ENCODE measurements at regions not wholly inside any gene's neighbourhood (a gene's known extent, or its start where the extent isn't known, plus 50 kb on each side); places are given as distances from the start of the nearest gene placed in this dataset.

GRCh38 chr13:106417467-106418110 is 117.9 kb downstream of the EFNB2 start:
- DNase-seq: no peak
- Mint-ChIP-seq H3K9me3 (no peaks in the 10 kb centered on the region), H3K36me3 (no peaks in the 10 kb centered on the region), H3K27ac (no peak overlapping the region), H3K27me3 (peaks cover 8 to 19% of the 10 kb centered on the region in 2 donors), H3K4me3 (peak overlapping the region in 1 of 3 donors; percentile 35), H3K4me1 (peaks cover 3 to 9% (median 7%) of the 10 kb centered on the region in 3 donors)
- Histone ChIP-seq H3K36me3 (ENCODE audit: control insufficient read depth in 2 of 2, extremely low read depth in 1 of 2, insufficient read depth in 1 of 2, low read length in 1 of 2) (no peaks in the 10 kb centered on the region), H3K27me3 (replicated peaks in 1 of 2; ENCODE audit: control insufficient read depth in 2 of 2, extremely low read depth in 1 of 2, insufficient read depth in 2 of 2, low read length in 1 of 2) (peaks cover 0 to 5% of the 10 kb centered on the region in 2 experiments), H3K9me3 (no peaks in the 10 kb centered on the region), H3K27ac (ENCODE audit: low read length) (no peak overlapping the region), H3K4me1 (ENCODE audit: control insufficient read depth in 1 of 2, extremely low read depth in 1 of 2, insufficient read depth in 2 of 2, low read length in 2 of 2) (no peaks in the 10 kb centered on the region), H3K4me3 (ENCODE audit: control insufficient read depth in 1 of 2, extremely low read depth in 1 of 2, low read length in 1 of 2) (no peak overlapping the region)
- 68% methylated on average over 11 of the region's 16 CpGs for WGBS (ENCODE audit: insufficient coverage)
- CTCF ChIA-PET: no interaction called here
- no peak for ATAC-seq (replicated peaks in 1 of 4)
- POLR2A ChIA-PET: no interaction called here

GRCh38 chr13:106416645-106417044 is 118.8 kb downstream of the EFNB2 start:
- Histone ChIP-seq H3K27me3 (replicated peaks in 1 of 2; ENCODE audit: control insufficient read depth in 2 of 2, extremely low read depth in 1 of 2, insufficient read depth in 2 of 2, low read length in 1 of 2) (peaks cover 0 to 5% of the 10 kb centered on the region in 2 experiments), H3K36me3 (ENCODE audit: control insufficient read depth in 2 of 2, extremely low read depth in 1 of 2, insufficient read depth in 1 of 2, low read length in 1 of 2) (no peaks in the 10 kb centered on the region), H3K27ac (ENCODE audit: low read length) (no peak overlapping the region), H3K4me1 (ENCODE audit: control insufficient read depth in 1 of 2, extremely low read depth in 1 of 2, insufficient read depth in 2 of 2, low read length in 2 of 2) (no peaks in the 10 kb centered on the region), H3K9me3 (no peaks in the 10 kb centered on the region), H3K4me3 (ENCODE audit: control insufficient read depth in 1 of 2, extremely low read depth in 1 of 2, low read length in 1 of 2) (no peak overlapping the region)
- ChIA-PET CTCF (interaction anchor here in 1 of 2 donors (0.6 kb wide), 1 partner anchor 534 kb away, joined by 4 read pairs; no protein-coding TSS in a partner anchor), POLR2A (no interaction called here)
- H3K27me3 Mint-ChIP-seq: peaks cover 2 to 14% of the 10 kb centered on the region in 2 donors
- no CpG with 5 or more reads among the region's 3 CpGs for WGBS (ENCODE audit: insufficient coverage)
- peaks cover 3 to 9% (median 7%) of the 10 kb centered on the region in 3 donors for H3K4me1 Mint-ChIP-seq
- no peak for ATAC-seq (replicated peaks in 1 of 4)
- no peak for DNase-seq
- H3K36me3 Mint-ChIP-seq: no peaks in the 10 kb centered on the region
- no peaks in the 10 kb centered on the region for H3K9me3 Mint-ChIP-seq
- H3K27ac Mint-ChIP-seq: no peak overlapping the region
- peak overlapping the region in 1 of 3 donors; percentile 35 for H3K4me3 Mint-ChIP-seq

GRCh38 chr13:106415971-106416370 is 119.5 kb downstream of the EFNB2 start:
- H3K4me1 ChIP-seq (ENCODE audit: control insufficient read depth in 1 of 2, extremely low read depth in 1 of 2, insufficient read depth in 2 of 2, low read length in 2 of 2): no peaks in the 10 kb centered on the region
- no peaks in the 10 kb centered on the region for H3K9me3 ChIP-seq
- ATAC-seq (replicated peaks in 1 of 4) (no peak), DNase-seq (no peak)
- Mint-ChIP-seq H3K4me1 (peaks cover 3 to 9% (median 7%) of the 10 kb centered on the region in 3 donors), H3K27me3 (peaks cover 2 to 14% of the 10 kb centered on the region in 2 donors), H3K4me3 (no peak overlapping the region), H3K27ac (no peak overlapping the region), H3K36me3 (no peaks in the 10 kb centered on the region), H3K9me3 (no peaks in the 10 kb centered on the region)
- ChIA-PET POLR2A (no interaction called here), CTCF (interaction anchor here in 1 of 2 donors (0.6 kb wide), 1 partner anchor 535 kb away, joined by 4 read pairs; no protein-coding TSS in a partner anchor)
- WGBS (ENCODE audit: insufficient coverage): no CpG with 5 or more reads among the region's 1 CpG
- H3K27ac ChIP-seq (ENCODE audit: low read length): no peak overlapping the region
- H3K36me3 ChIP-seq (ENCODE audit: control insufficient read depth in 2 of 2, extremely low read depth in 1 of 2, insufficient read depth in 1 of 2, low read length in 1 of 2): no peaks in the 10 kb centered on the region
- no peak overlapping the region for H3K4me3 ChIP-seq (ENCODE audit: control insufficient read depth in 1 of 2, extremely low read depth in 1 of 2, low read length in 1 of 2)
- H3K27me3 ChIP-seq (replicated peaks in 1 of 2; ENCODE audit: control insufficient read depth in 2 of 2, extremely low read depth in 1 of 2, insufficient read depth in 2 of 2, low read length in 1 of 2): peaks cover 0 to 5% of the 10 kb centered on the region in 2 experiments

- Mint-ChIP-seq H3K4me1 (peaks cover 3 to 9% (median 7%) of the 10 kb centered on the region in 3 donors), H3K36me3 (no peaks in the 10 kb centered on the region), H3K27me3 (peaks cover 2 to 9% of the 10 kb centered on the region in 2 donors), H3K9me3 (no peaks in the 10 kb centered on the region), H3K4me3 (no peak overlapping the region), H3K27ac (no peak overlapping the region)
- Histone ChIP-seq H3K36me3 (ENCODE audit: control insufficient read depth in 2 of 2, extremely low read depth in 1 of 2, insufficient read depth in 1 of 2, low read length in 1 of 2) (no peaks in the 10 kb centered on the region), H3K27me3 (replicated peaks in 1 of 2; ENCODE audit: control insufficient read depth in 2 of 2, extremely low read depth in 1 of 2, insufficient read depth in 2 of 2, low read length in 1 of 2) (peaks cover 0 to 5% of the 10 kb centered on the region in 2 experiments), H3K27ac (ENCODE audit: low read length) (no peak overlapping the region), H3K9me3 (no peaks in the 10 kb centered on the region), H3K4me1 (ENCODE audit: control insufficient read depth in 1 of 2, extremely low read depth in 1 of 2, insufficient read depth in 2 of 2, low read length in 2 of 2) (no peaks in the 10 kb centered on the region), H3K4me3 (ENCODE audit: control insufficient read depth in 1 of 2, extremely low read depth in 1 of 2, low read length in 1 of 2) (no peak overlapping the region)
- ChIA-PET CTCF (no interaction called here), POLR2A (no interaction called here)
- ATAC-seq (replicated peaks in 1 of 4) (no peak), DNase-seq (no peak)
- no CpG with 5 or more reads among the region's 4 CpGs for WGBS (ENCODE audit: insufficient coverage)
These were observed 120.0 kb downstream of the EFNB2 start for GRCh38 chr13:106415442-106415841.

DNA sequence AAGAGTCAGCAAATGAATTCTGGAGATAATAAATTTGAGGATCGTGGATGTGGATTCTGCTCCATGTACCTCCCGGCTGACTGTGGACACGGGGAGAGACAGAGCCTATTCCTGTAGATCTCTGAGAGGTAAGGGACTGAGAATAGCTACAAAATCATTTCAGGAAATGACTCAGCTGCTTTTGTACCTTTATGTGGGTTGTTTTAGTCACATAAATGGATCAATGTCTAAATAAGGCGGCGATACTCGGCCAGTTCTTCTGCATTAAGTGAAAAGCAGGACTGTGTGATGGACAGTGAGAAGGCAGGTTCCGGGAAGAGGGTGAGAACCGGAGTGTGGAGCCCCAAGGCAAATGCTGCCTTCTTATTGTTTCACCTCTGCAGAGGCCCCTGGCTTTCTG is 128.1 kb downstream of the EFNB2 start:
- Histone ChIP-seq H3K4me1 (ENCODE audit: control insufficient read depth in 1 of 2, extremely low read depth in 1 of 2, insufficient read depth in 2 of 2, low read length in 2 of 2) (no peaks in the 10 kb centered on the region), H3K27ac (ENCODE audit: low read length) (no peak overlapping the region), H3K9me3 (no peaks in the 10 kb centered on the region), H3K36me3 (ENCODE audit: control insufficient read depth in 2 of 2, extremely low read depth in 1 of 2, insufficient read depth in 1 of 2, low read length in 1 of 2) (no peaks in the 10 kb centered on the region), H3K4me3 (ENCODE audit: control insufficient read depth in 1 of 2, extremely low read depth in 1 of 2, low read length in 1 of 2) (no peak overlapping the region), H3K27me3 (replicated peaks in 1 of 2; ENCODE audit: control insufficient read depth in 2 of 2, extremely low read depth in 1 of 2, insufficient read depth in 2 of 2, low read length in 1 of 2) (no peaks in the 10 kb centered on the region)
- ATAC-seq (replicated peaks in 1 of 4): no peak
- POLR2A ChIA-PET: no interaction called here
- Mint-ChIP-seq H3K27ac (no peak overlapping the region), H3K36me3 (no peaks in the 10 kb centered on the region), H3K4me1 (no peaks in the 10 kb centered on the region), H3K4me3 (no peak overlapping the region), H3K27me3 (peaks cover 3 to 4% of the 10 kb centered on the region in 2 donors), H3K9me3 (no peaks in the 10 kb centered on the region)
- WGBS (ENCODE audit: insufficient coverage): 16% methylated on average over 5 of the region's 8 CpGs
- no peak for DNase-seq
- CTCF ChIA-PET: no interaction called here

DNA sequence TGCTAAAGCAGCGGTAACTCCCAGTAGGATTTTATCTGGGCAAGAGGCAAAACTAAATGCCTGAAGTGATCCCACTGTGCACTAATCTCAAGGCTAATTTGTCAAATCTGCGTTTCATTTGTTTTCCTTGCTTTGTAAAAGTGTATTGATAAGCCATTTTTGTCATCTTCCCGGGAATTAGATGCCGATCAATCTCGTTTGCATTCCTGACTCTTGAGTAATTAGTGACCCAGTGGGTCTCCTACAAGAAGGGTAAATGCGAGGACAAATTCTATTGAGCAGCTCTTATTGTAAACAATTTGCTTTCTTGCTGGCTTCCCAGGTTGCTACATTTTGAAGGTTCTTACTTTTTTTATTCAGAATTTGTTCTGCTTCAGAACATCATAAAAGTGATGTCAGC is 129.7 kb downstream of the EFNB2 start:
- Mint-ChIP-seq H3K4me3 (no peak overlapping the region), H3K36me3 (no peaks in the 10 kb centered on the region), H3K4me1 (no peaks in the 10 kb centered on the region), H3K9me3 (no peaks in the 10 kb centered on the region), H3K27me3 (peaks cover 3 to 11% of the 10 kb centered on the region in 2 donors), H3K27ac (no peak overlapping the region)
- POLR2A ChIA-PET: no interaction called here
- Histone ChIP-seq H3K4me1 (ENCODE audit: control insufficient read depth in 1 of 2, extremely low read depth in 1 of 2, insufficient read depth in 2 of 2, low read length in 2 of 2) (no peaks in the 10 kb centered on the region), H3K9me3 (no peaks in the 10 kb centered on the region), H3K27ac (ENCODE audit: low read length) (no peak overlapping the region), H3K4me3 (ENCODE audit: control insufficient read depth in 1 of 2, extremely low read depth in 1 of 2, low read length in 1 of 2) (no peak overlapping the region), H3K36me3 (ENCODE audit: control insufficient read depth in 2 of 2, extremely low read depth in 1 of 2, insufficient read depth in 1 of 2, low read length in 1 of 2) (no peaks in the 10 kb centered on the region), H3K27me3 (replicated peaks in 1 of 2; ENCODE audit: control insufficient read depth in 2 of 2, extremely low read depth in 1 of 2, insufficient read depth in 2 of 2, low read length in 1 of 2) (no peaks in the 10 kb centered on the region)
- CTCF ChIA-PET: no interaction called here
- DNase-seq: no peak
- ATAC-seq (replicated peaks in 1 of 4): no peak
- WGBS (ENCODE audit: insufficient coverage): 90% methylated on average over 5 of the region's 6 CpGs
